HEK293T (cell line): ENCODE measurements at regions not wholly inside any gene's neighbourhood (a gene's known extent, or its start where the extent isn't known, plus 50 kb on each side); places are given as distances from the start of the nearest gene placed in this dataset.

ENCODE experiments used
- ARNT ChIP-seq: fragments of 450-650 bp; IDR thresholded peaks from 2 replicates; pipeline ENCODE4 v1.6.1; 2017; ENCODE audit warnings: mild to moderate bottlenecking
- FOXK2 ChIP-seq: fragments of 450-650 bp; IDR thresholded peaks from 2 replicates; pipeline ENCODE4 v1.6.1; 2016; ENCODE audit warnings: mild to moderate bottlenecking
- FOXM1 ChIP-seq: fragments of 450-650 bp; IDR thresholded peaks from 2 replicates; pipeline ENCODE4 v1.6.1; 2017; ENCODE audit warnings: mild to moderate bottlenecking, borderline replicate concordance
- SUZ12 ChIP-seq: fragments of 450-650 bp; IDR thresholded peaks from 2 replicates; pipeline ENCODE4 v1.6.1; 2016; ENCODE audit warnings: mild to moderate bottlenecking

DNA sequence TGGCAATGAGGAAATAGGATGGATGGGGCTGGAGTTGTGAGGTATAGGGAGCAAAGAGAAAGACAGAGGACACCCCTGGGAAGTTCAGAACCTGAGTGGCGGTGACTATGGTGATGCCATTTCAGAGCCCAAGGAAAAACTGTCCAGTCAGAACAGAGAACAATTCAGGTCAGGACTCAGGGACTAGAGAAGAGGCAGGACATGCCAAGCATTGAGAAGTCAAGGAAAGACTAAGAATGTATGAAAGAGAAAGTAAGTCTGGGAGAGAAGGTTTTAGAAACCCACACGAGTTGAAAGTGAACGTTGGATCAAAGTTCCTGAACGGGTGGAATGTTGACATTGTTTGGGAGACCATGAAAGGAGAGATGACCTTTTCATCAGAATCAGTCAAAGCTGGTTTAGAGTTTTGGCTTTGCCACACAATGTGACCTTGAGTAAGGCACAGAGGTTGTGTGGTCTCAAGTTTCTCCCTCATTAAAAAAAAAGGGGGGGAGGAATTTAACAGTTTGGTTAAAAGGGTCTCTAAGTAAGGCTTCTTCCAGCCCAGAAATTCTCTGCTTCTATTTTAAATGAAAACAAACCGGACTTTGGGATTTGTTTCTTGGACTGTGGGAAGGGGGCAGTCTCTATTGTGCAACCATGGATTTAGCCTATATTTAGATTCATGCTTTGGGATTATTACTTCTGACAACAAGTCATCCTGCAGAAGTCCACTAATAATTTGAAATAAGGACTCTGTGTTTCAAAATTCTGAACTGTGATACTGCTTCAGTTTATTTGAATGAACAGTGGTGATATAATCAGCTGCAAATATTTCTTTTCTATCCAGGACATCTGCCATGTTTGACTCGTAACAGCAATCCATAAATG is 315.9 kb upstream of the TBL1XR1 start:
- no peak for TF ChIP-seq ARNT
- no peak for TF ChIP-seq SUZ12
- TF ChIP-seq FOXM1 = no peak
- TF ChIP-seq FOXK2 = no peak
